ENCODE measurements at regions not wholly inside any gene's neighbourhood (a gene's known extent, or its start where the extent isn't known, plus 50 kb on each side); places are given as distances from the start of the nearest gene placed in this dataset.

DNA sequence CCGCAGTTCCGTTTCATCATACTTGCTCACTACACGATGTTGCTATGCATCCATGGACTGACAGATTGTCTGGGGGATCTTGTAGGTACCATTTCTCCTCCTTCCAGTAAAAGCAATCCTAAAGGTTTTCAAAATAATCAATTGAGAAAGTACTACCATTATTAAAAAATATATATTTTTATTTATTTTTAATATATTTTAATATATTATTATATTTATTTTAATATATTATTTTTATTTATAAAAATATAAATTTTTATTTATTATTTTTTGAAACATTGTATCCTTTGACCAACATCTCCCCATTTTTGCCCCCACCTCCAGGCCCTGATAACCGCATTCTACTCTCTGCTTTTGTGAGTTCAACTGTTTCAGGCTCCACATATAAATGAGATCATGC, 237.6 kb upstream of the IRX4 start:
- H3K4me1 ChIP-seq (ENCODE audit: insufficient read depth), result no peaks in the 10 kb centered on the region
- H3K4me2 ChIP-seq, result no peak overlapping the region
- Mint-ChIP-seq H3K36me3 (ENCODE audit: low read depth) (no peaks in the 10 kb centered on the region), H3K4me1 (no peaks in the 10 kb centered on the region), H3K9me3 (peaks cover 11% of the 10 kb centered on the region), H3K27ac (no peak overlapping the region), H3K4me3 (no peak overlapping the region), H3K27me3 (ENCODE audit: insufficient read depth, low read depth, poor library complexity) (no peaks in the 10 kb centered on the region)
- TF ChIP-seq, protein P1, sequence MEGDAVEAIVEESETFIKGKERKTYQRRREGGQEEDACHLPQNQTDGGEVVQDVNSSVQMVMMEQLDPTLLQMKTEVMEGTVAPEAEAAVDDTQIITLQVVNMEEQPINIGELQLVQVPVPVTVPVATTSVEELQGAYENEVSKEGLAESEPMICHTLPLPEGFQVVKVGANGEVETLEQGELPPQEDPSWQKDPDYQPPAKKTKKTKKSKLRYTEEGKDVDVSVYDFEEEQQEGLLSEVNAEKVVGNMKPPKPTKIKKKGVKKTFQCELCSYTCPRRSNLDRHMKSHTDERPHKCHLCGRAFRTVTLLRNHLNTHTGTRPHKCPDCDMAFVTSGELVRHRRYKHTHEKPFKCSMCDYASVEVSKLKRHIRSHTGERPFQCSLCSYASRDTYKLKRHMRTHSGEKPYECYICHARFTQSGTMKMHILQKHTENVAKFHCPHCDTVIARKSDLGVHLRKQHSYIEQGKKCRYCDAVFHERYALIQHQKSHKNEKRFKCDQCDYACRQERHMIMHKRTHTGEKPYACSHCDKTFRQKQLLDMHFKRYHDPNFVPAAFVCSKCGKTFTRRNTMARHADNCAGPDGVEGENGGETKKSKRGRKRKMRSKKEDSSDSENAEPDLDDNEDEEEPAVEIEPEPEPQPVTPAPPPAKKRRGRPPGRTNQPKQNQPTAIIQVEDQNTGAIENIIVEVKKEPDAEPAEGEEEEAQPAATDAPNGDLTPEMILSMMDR (conservative IDR thresholded peaks at IDR 0.05; ENCODE audit: low read depth in 2 of 2), result no peak
- no peak for TF ChIP-seq POLR2AphosphoS5 (IDR thresholded peaks at IDR 0.05; ENCODE audit: low read depth)
- no peak for TF ChIP-seq CREB1 (CRISPR knock-in tag; IDR thresholded peaks at IDR 0.05; ENCODE audit: low read depth)
- TF ChIP-seq STAT1 (IDR thresholded peaks at IDR 0.05; ENCODE audit: unreplicated experiment), result no peak
- no peaks in the 10 kb centered on the region for H3K27me3 ChIP-seq (ENCODE audit: insufficient read depth)
- ATAC-seq (no peak), DNase-seq (ENCODE audit: low spot score) (no peak)
- no peaks in the 10 kb centered on the region for H3K79me2 ChIP-seq (replicated peaks; ENCODE audit: insufficient read depth)
- no peaks in the 10 kb centered on the region for H3F3A ChIP-seq (replicated peaks; ENCODE audit: low read depth)
- no peak overlapping the region for H3K4me3 ChIP-seq
- no peaks in the 10 kb centered on the region for H3K36me3 ChIP-seq (ENCODE audit: insufficient read depth)
- no peaks in the 10 kb centered on the region for H4K20me1 ChIP-seq (replicated peaks; ENCODE audit: insufficient read depth)
- H3K27ac ChIP-seq (ENCODE audit: low read depth), result no peak overlapping the region
- H2AFZ ChIP-seq, result no peak overlapping the region
- no peaks in the 10 kb centered on the region; the same call in 1 of the 2 replicates for H3K9me2 ChIP-seq (ENCODE audit: insufficient read depth)

DNA sequence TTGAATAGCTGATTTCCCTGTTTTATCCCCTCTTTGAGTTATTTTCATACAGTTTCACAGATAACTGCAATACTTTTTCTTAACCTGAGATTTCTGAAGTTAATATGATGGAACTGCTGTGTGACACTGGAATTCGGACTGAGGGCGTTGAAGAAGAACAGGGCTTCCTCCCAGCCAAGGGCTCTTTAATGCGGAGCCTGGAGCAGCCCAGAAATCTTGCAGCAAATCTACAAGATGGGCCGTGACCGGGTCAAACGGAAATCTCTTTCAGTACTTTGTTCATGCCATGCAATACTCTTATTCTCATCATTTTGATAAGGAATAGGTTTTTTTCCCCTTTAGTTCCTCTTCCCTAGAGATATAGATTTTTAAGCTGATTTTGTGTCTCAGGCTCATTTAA, 236.8 kb upstream of the IRX4 start:
- Histone ChIP-seq H3K27ac (ENCODE audit: low read depth) (no peak overlapping the region), H2AFZ (no peak overlapping the region), H3K9me2 (ENCODE audit: insufficient read depth) (no peaks in the 10 kb centered on the region; the same call in 1 of the 2 replicates), H3F3A (replicated peaks; ENCODE audit: low read depth) (no peaks in the 10 kb centered on the region), H3K79me2 (replicated peaks; ENCODE audit: insufficient read depth) (no peaks in the 10 kb centered on the region), H3K36me3 (ENCODE audit: insufficient read depth) (no peaks in the 10 kb centered on the region), H4K20me1 (replicated peaks; ENCODE audit: insufficient read depth) (no peaks in the 10 kb centered on the region), H3K27me3 (ENCODE audit: insufficient read depth) (no peaks in the 10 kb centered on the region), H3K4me3 (no peak overlapping the region), H3K4me1 (ENCODE audit: insufficient read depth) (no peaks in the 10 kb centered on the region), H3K4me2 (no peak overlapping the region)
- DNase-seq (ENCODE audit: low spot score), result no peak
- Mint-ChIP-seq H3K4me1 (no peaks in the 10 kb centered on the region), H3K4me3 (no peak overlapping the region), H3K27me3 (ENCODE audit: insufficient read depth, low read depth, poor library complexity) (peaks cover 2% of the 10 kb centered on the region), H3K36me3 (ENCODE audit: low read depth) (no peaks in the 10 kb centered on the region), H3K27ac (no peak overlapping the region), H3K9me3 (peaks cover 14% of the 10 kb centered on the region)
- ATAC-seq, result no peak
- TF ChIP-seq EZH2 (IDR thresholded peaks at IDR 0.05; ENCODE audit: low read depth, unreplicated experiment), result no peak
- TF ChIP-seq, protein P1 (conservative IDR thresholded peaks at IDR 0.05; ENCODE audit: low read depth in 2 of 2), result no peak
- no peak for TF ChIP-seq STAT1 (IDR thresholded peaks at IDR 0.05; ENCODE audit: unreplicated experiment)
- TF ChIP-seq, protein P2, sequence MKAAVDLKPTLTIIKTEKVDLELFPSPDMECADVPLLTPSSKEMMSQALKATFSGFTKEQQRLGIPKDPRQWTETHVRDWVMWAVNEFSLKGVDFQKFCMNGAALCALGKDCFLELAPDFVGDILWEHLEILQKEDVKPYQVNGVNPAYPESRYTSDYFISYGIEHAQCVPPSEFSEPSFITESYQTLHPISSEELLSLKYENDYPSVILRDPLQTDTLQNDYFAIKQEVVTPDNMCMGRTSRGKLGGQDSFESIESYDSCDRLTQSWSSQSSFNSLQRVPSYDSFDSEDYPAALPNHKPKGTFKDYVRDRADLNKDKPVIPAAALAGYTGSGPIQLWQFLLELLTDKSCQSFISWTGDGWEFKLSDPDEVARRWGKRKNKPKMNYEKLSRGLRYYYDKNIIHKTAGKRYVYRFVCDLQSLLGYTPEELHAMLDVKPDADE (IDR thresholded peaks at IDR 0.05), result no peak
- no peak for TF ChIP-seq CREB1 (CRISPR knock-in tag; IDR thresholded peaks at IDR 0.05; ENCODE audit: low read depth)
- TF ChIP-seq ZNF331 (CRISPR knock-in tag; IDR thresholded peaks at IDR 0.05; ENCODE audit: low read depth), result no peak
- no peak for TF ChIP-seq NANOG (IDR thresholded peaks at IDR 0.05; ENCODE audit: borderline replicate concordance)
- TF ChIP-seq EZH2phosphoT487 (IDR thresholded peaks at IDR 0.05; ENCODE audit: unreplicated experiment), result no peak
- no peak for TF ChIP-seq JUNB (IDR thresholded peaks at IDR 0.05; ENCODE audit: unreplicated experiment)
- TF ChIP-seq, protein P3, sequence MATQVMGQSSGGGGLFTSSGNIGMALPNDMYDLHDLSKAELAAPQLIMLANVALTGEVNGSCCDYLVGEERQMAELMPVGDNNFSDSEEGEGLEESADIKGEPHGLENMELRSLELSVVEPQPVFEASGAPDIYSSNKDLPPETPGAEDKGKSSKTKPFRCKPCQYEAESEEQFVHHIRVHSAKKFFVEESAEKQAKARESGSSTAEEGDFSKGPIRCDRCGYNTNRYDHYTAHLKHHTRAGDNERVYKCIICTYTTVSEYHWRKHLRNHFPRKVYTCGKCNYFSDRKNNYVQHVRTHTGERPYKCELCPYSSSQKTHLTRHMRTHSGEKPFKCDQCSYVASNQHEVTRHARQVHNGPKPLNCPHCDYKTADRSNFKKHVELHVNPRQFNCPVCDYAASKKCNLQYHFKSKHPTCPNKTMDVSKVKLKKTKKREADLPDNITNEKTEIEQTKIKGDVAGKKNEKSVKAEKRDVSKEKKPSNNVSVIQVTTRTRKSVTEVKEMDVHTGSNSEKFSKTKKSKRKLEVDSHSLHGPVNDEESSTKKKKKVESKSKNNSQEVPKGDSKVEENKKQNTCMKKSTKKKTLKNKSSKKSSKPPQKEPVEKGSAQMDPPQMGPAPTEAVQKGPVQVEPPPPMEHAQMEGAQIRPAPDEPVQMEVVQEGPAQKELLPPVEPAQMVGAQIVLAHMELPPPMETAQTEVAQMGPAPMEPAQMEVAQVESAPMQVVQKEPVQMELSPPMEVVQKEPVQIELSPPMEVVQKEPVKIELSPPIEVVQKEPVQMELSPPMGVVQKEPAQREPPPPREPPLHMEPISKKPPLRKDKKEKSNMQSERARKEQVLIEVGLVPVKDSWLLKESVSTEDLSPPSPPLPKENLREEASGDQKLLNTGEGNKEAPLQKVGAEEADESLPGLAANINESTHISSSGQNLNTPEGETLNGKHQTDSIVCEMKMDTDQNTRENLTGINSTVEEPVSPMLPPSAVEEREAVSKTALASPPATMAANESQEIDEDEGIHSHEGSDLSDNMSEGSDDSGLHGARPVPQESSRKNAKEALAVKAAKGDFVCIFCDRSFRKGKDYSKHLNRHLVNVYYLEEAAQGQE (IDR thresholded peaks at IDR 0.05; ENCODE audit: unreplicated experiment), result no peak
- TF ChIP-seq ZNF114 (CRISPR knock-in tag; IDR thresholded peaks at IDR 0.05), result no peak

Data from GM23338 (cell line).